IMR-90 (cell line): ENCODE measurements at regions not wholly inside any gene's neighbourhood (a gene's known extent, or its start where the extent isn't known, plus 50 kb on each side); places are given as distances from the start of the nearest gene placed in this dataset.

Experiments
- CHD1 ChIP-seq: IDR thresholded peaks from 2 replicates; pipeline ENCODE4 v1.6.1; 2012; ENCODE audit warnings: low read depth, low read length, improper control_type of control experiment
- CTCF ChIP-seq: conservative IDR thresholded peaks from 2 replicates; pipeline ENCODE4 v1.5.1; 2012; ENCODE audit warnings: mild to moderate bottlenecking, low read depth, low read length, improper control_type of control experiment
- MXI1 ChIP-seq: IDR thresholded peaks from 2 replicates; pipeline ENCODE4 v1.6.1; 2012; ENCODE audit warnings: low read depth, mild to moderate bottlenecking, low read length, moderate library complexity, borderline replicate concordance
- POLR2A ChIP-seq: IDR thresholded peaks from 2 replicates; pipeline ENCODE4 v1.6.1; 2012; ENCODE audit warnings: mild to moderate bottlenecking, low read depth, low read length
- RCOR1 ChIP-seq: IDR thresholded peaks from 2 replicates; pipeline ENCODE4 v1.6.1; 2012; ENCODE audit warnings: mild to moderate bottlenecking, low read length, improper control_type of control experiment; ENCODE audit not compliant: insufficient replicate concordance
- SMC3 ChIP-seq: fragments of 150-350 bp; IDR thresholded peaks from 2 replicates; pipeline ENCODE4 v1.6.1; 2016; ENCODE audit warnings: low read depth, mild to moderate bottlenecking, antibody characterized with exemption, low read length, moderate library complexity

GRCh38 chr19:13665125-13665905, 99.0 kb upstream of the MRI1 start:
- TF ChIP-seq CTCF = no peak
- TF ChIP-seq SMC3 = no peak
- TF ChIP-seq RCOR1 = no peak
- no peak for TF ChIP-seq POLR2A
- TF ChIP-seq MXI1 = no peak
- no peak for TF ChIP-seq CHD1
